Middle frontal gyrus (tissue), 1 donor: ENCODE measurements at regions not wholly inside any gene's neighbourhood (a gene's known extent, or its start where the extent isn't known, plus 50 kb on each side); places are given as distances from the start of the nearest gene placed in this dataset.

Experiments
- DNase-seq: peaks from one replicate; pipeline ENCODE4 v3.0.0-alpha.2; 2015; ENCODE audit warnings: low spot score; ENCODE audit errors: extremely low spot score

DNA sequence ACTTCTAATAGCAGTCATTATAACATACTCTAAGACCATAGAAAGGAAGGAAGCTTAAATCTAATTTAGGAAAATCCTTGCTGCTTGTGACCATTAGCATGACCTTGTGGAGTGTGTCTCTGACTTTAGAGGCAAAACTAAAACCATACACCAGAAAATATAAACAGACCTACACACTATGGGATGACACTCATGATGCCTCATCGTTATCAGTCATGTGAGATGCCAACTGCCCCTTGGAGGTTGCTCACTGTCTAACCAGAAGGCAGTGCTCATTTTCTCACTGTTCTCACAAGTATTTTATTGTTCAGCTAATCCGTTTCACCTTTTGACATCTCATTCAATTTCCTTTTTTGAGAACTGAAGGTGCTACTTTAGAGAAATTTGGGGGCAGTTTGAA, 376.9 kb downstream of the RND3 start:
- DNase-seq = no peak

DNA sequence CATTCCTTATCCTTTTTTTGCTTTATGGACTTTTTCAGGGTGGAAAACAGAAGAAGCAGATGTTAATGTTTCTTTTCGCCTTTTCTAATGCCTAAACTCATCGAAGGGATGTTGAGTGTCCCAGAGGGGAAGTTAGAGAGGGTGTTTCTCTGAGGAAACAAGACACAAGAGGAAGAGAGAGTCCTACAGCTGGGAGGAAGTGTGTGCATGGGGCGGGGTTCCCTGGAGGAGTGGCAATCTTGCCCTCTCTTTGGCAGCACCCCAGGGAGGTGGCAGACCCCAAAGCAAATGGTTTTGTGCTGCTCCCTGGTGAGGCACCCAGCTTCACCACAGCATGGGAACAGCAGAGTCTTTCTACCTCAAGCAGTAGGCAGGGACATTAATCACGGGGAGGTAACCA, 377.6 kb downstream of the RND3 start:
- no peak for DNase-seq

DNA sequence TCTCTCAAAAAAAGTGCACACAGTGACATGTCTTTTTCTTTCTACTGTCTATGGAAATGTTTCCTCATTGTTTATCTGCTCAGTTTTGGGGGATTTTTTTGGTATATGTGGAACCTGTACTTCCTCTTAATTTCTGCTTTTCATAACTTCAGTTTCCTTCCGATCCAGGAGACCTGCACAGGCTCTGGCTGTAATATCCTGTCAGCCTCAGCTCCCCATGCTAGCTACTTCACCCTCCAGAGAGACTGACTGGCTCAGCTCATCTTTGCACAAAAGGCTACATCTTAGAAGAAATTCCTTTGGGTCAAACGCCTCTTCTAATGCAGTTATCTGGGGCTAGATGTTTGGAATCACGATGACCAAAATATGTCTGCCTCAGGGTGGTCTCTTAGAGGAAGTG, 378.4 kb downstream of the RND3 start:
- DNase-seq = no peak

DNA sequence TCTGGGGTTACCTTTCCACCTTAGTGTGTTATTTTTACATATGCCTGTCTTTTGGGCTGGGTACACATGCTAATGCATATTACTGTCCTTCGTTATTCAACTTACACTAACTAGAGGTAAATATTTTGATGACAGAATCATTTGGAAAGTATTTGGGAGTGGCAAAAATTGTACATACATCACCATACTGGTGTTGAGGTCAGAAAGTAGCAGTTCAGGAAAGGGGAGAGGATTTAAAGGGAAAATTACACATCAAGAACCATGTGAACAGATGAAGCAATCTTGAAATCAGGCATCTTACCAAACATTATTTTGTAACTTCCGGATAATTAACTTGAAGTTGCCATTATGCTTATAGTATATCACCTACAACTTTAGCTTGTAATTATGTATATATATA, 379.7 kb downstream of the RND3 start:
- DNase-seq = no peak

DNA sequence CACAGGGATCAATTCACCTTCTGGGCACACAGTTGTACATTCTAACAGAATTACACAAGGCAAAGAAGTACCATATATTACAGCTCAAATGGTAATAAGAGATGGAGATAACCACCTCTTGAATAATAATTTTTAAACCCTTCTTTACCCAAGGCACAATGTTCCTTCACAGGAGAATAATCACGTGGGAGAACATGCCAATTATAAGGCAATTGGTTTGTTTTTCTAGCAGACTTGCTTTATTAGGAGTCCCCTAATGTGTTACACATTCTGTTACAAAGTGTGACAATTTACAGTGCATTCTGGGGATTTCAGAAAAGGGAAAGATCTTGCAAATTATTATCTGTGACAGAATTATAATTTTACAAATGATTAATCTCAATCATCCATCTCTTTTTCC, 380.3 kb downstream of the RND3 start:
- DNase-seq = no peak

DNA sequence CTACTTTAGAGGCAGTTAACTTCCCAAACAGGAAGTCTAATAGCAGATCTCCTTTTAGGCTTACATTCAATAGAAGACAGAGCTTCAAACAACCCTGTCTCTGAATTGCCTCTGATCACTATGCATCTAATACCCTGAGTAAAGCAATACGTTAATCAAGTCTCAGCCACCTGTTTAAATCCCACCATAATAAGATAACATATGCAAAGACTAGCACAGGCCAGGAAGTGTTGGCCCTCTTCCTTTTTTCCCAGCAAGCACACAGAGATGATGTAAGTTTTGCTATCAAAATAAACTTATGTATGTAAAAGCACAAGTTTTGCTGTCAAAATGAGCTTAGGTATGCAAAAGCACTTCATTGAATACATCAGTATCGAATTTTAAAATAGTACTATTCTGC, 385.5 kb downstream of the RND3 start:
- DNase-seq = no peak

DNA sequence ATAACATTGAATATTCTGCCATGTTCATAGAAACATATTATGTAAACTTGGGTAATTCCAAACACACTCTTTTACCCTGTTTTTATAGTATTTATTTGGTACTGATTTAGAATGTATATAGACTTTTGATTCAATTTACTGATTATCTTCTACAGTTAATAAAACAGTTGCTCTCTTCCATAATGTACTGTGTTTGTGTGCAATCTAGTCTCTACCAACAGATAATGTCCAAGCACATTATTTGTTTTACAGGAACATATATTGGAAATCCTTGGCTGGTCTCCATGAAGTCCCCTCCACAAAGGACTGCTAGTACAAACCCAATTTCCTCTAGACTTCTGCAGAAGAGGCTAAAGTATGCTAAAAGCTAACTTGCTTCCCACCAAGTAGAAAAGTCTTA, 386.6 kb downstream of the RND3 start:
- no peak for DNase-seq

DNA sequence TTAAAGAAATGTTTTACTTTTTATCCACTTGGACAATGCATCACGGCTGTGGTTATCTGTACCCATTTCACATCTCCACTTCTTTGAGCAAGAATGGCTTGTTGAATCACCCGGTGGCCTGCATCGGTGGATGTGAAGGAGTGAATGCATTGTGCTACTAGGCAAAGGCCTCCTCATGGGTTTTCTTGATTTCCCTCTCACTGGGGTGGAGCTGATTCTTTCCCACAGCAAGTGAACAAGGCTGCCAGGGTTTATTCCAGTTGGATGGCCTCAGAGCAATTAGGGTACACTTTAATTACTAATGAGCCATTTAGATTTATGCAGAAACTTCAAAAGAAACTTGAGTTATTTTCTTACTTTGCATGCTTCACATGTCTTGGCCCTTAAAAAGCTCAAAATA, 387.1 kb downstream of the RND3 start:
- no peak for DNase-seq

DNA sequence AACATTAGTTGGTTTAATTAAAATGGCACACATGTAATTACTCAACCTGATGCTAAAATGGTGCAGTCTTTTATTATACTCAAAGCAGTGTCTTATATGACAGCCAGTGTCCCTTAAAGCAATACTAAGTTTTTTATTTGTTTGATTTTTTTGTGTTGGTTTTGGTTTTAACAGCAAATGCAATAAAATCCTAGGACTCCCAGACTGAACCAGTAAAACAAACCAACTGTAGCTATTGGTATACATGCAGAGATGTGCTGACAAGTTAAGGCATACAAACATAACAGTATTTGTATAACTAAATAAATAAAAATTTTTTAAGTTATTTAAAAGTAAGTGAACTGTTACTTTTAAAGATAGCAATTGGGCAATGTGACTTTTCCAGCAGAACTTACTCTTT, 387.7 kb downstream of the RND3 start:
- no peak for DNase-seq

DNA sequence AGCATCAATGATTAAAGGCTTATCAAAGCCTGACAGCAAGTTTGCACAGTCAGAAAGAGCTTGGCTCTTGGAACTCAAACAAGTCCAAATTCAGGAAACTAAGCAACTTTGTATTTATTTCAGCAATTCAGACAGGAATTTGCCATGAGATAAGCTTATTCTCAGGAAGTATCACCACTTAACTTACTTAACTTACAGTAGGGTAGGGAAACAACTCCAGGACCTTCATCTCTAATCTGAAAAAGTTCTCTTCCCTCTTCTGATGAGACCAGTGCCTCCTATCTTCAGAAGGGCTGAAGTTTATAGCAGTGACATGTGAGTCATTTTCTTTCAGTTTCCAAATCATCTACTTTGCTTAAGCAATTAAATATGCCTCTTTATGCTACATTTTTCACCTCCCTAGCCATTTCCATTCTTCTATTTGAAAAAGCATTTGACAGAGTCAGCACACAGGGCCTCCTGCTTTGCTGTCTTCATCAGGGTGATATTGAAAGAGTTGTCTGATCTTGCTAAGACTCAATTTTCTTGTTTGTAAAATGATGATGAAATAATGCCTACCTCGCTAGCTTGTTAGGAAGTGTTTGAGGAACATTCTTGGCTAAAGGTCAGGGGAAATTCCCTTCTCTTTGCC, 389.5 kb downstream of the RND3 start:
- no peak for DNase-seq

DNA sequence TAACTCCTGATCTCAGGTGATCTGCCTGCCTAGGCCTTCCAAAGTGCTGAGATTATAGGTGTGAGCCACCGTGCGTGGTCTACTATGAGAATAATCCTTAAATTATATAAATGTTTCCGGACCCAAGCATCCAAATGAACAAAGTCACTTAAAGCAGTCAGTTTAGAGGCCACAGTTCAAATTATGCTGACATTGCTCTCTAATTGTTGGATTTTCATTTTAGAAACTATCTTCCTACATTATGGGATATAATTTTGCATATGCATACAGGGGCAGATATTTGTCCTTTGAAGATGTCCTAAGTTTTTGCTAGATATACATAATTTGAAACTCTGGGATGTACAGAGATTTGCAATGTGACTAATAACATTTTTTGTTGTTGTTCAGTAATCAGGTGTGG, 390.1 kb downstream of the RND3 start:
- DNase-seq = no peak

DNA sequence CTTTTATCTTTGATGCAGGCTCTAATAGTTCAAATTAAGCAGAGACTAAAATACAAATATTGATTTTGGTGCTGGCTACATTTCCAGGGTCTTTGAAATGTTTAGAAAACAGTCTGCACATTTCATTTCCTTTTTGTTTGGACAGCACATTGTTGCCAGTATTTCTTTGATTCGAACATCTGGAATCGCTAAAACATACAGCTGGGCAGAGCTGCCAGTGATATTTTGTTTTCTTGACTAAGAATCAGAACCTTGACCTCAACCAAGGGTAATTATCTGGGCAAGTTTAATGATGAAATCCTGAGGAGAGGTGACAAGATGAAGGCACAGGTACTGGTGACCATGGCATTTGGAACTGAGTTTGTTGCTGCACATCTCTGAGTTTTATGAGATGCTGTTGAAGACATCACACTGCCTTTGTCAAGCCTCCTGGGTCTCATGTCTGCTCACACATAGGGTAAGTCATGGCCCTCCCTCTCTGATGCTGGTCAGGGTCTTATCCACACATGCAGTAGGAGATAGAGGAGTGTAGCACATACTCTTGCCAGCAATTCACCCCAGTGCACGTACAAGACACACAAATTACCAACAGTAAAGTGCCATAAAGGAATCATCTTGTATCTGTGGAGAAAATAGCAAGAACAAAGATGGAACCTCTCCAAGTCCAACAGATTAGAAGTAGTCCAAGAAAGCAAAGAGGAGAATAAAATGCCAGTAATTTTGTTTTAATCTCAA, 391.9 kb downstream of the RND3 start:
- no peak for DNase-seq

DNA sequence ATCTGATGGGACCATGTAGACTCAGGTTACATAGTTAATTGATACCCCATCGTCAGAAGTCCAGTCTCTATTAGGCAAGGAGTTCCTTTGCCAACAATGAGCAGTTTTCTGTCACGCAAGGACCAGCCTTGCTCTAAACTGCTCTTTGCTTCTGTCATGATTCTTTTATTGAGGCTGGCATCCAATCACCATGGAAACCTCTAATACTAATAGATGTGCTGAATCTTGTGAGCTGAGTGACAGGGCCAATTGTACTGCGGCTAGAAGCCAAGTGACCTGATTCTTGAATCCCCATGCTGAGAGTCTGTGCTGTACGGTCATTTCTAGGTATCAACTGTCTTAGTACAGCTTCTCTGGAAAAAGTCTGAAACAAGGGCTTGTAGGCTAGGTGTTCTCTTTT, 395.6 kb downstream of the RND3 start:
- no peak for DNase-seq

DNA sequence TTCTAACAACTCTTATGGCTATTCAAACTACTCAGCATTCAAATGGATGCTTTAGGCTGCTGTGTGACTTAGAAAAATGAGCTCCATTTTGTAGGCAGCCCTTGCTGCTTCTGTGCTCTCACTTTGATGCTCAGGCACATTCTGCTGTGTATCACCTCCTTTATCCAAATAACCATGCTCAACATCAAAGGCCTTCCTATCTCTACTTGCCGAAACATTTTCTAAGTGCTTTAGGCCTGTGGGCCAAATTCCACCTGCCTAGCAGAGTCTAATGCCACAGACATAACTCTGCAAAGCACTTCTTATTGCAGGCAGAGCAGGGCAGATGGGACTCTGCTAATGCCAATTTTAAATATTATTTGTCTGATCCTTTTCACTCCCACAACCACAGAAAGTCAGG, 397.4 kb downstream of the RND3 start:
- no peak for DNase-seq

DNA sequence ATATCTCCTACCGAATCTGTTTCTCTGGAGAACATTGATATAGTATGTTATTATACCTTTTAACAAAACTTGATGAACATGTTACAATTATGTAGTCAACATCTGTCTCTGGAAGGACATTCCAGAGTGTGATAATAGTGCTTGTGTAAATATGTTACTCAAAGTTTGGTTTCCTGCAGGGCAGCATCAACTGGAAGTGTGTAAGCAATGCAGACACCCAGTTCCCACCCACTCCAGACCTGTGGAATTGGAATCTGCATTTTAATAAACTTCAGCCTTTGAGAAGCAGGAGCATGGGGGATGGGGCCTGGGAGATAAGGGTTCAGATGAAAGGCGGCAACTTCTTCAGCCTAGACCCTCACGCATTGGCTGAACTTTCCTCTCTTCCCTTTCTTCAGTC, 398.9 kb downstream of the RND3 start:
- DNase-seq = no peak

DNA sequence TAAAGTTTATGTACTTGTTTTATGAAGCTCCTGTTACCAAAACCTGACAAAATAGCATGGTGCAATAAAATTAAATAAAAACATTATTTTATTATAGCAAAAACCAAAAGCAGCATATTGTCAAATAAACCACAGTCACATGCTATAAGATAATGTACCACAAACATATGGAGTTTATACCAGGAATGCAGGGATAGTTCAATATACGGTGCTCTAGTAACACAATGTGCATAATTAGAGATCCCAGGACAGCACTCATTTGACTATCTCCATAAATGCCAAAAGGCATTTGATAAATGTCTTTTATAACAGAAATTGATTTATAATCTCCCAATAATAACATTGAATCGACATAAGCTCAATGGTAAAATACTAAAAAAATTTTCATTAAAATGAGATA, 402.0 kb downstream of the RND3 start:
- no peak for DNase-seq

DNA sequence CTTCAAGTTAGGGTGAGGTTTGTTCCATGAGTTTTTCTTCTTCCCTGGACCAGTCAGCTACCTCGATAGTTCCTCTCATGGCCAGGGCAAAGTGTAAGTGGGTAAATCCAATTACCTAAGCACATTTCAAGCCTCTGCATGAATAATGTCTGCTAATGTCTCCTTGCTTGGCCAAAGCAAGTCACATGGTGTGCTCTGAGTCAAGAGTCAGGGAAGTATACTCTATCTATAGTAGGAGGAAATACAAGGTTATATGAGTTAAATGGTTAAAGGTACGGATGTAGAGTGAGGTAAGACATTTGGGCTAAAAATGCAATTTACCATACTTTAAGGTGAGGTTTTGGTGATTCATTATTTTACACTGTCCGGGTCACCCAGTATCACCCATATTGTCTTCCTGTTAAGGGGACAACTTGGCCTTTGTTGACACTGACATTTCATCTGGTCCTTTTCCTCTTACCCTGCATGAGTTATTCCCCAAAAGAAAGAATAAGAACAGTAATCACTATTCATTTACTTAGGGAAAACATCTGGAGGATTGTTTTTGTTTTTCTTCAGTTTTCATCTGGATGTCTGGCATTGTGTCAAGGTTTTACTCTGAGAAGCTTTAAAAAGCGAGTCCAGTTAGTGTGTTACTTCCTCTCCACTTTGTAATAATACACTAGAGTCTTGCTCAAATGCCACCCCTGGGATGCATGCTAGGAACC, 405.5 kb downstream of the RND3 start:
- DNase-seq = no peak

DNA sequence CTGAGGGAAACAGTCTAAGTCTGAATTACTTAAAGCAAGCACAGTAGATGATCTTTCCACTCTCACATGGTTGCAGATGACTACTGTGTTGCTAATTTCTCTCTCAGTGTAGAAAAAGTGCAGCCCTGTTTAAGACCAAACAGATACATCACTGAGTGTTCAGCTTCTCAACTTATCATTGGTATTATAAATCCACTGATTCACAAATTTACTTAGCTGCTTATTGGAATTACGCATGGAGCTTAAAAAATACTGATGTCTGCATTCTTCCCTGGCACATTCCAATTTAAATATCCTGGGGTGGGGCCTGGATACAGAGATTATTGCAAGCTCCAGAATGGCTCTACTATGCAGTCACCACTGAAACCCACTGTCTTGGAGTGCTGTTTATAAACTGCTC, 411.2 kb downstream of the RND3 start:
- DNase-seq = no peak

DNA sequence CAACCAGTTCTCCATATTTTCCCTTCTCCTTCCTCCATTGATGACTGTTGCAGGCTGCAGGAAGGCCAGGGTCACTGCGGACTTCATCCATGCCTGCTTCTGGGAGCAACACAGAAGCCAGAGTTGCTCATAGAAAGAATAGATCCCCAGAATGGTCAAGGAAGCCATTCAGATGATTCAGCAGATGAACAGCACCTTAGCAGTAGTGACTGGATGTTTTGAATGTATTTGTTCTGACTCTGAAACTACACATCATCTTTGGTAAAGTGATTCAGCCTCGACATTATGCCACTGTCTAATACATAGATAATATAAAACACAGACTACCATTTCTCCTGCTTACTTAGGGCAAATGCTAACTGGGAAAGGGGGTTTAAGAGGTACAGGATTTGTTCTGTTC, 411.6 kb downstream of the RND3 start:
- no peak for DNase-seq

DNA sequence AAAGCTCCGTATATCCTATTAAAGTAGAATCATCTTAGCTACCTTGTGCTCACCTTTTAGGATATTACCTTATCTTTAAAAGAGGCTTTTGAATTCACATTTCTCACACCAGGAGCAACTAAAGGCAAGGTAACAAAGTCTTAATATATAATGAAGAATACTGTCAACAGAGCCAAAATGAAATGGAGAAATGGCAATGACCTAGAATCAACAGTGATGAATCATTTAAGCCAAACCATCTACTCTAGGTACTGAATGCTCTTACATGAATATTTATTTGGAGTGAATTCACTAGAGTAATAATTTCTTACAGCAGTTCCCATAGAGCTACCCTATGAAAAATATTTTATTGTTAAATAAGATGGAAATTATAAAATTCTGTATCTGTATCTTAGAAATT, 421.0 kb downstream of the RND3 start:
- no peak for DNase-seq

DNA sequence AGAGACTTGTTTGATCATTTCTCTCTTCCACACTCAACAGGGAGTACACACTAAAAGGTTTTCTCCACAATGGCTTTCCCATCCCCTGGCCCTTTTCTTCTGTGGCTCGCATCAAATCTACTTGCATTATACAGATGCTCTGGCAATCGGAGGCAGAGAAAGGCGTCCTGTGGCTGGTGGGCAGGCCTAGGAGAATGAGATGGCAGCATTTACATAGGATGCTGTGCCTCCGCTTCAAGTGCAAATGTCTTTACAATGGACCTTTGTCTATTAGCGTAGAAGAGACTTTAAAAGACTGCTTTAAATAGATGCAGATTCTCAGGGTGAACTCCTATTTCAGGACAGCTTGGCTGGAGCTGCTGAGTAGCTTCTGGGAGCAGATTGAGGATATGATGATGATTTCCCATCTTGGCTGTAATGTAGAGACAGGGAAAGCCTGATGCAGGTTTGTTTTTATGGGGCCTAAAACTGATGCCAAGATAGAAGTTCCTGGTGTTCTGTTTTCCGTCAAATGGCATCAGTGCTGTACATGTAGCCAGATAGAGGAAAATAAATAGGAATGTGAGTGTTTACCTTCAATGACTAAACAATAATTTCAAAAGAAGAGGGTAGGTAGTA, 423.4 kb downstream of the RND3 start:
- no peak for DNase-seq

DNA sequence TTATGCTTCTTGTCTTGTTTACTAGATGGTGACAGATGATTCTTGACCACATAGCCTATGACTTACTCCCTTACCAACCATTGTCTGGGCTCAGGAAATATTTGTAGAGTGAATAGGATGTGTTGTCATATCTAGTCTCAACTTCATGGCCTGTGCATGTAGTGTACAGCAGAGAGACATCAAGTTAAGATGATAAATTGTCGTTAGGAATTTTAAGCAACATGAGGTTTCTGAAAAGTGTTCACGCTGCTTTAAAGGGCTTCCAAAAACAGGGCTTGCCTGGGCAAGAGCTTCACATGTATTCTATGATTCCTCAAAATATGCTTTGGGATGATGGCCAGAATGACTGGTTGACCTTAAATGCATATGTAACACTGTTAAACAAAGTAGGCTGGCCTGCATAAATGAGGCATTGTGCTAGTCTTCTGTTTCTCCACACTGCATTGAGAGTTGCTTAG, 424.0 kb downstream of the RND3 start:
- DNase-seq = no peak
